ACC112 (cell line): ENCODE measurements at regions not wholly inside any gene's neighbourhood (a gene's known extent, or its start where the extent isn't known, plus 50 kb on each side); places are given as distances from the start of the nearest gene placed in this dataset.

Experiments
- H2AFZ ChIP-seq: fragments of 200-600 bp; sonication (generic); one replicate; pipeline ENCODE4 v1.6.0; 2017; ENCODE audit warnings: antibody characterized with exemption, low read length; ENCODE audit not compliant: unreplicated experiment
- H3K27ac ChIP-seq: fragments of 200-600 bp; sonication (generic); 2 replicates; pipeline ENCODE4 v1.5.1; 2014; ENCODE audit warnings: low read depth, mild to moderate bottlenecking, antibody characterized with exemption, low read length, moderate library complexity
- H3K27me3 ChIP-seq: fragments of 200-600 bp; sonication (generic); 2 replicates; pipeline ENCODE4 v1.6.1; 2014; ENCODE audit warnings: mild to moderate bottlenecking, antibody characterized with exemption, low read length, moderate library complexity, mixed read lengths; ENCODE audit not compliant: insufficient read depth
- H3K36me3 ChIP-seq: fragments of 200-600 bp; sonication (generic); 2 replicates; pipeline ENCODE4 v1.6.1; 2016; ENCODE audit warnings: mild to moderate bottlenecking, antibody characterized with exemption, low read length, moderate library complexity, mixed read lengths; ENCODE audit not compliant: insufficient read depth
- H3K4me1 ChIP-seq: fragments of 200-600 bp; sonication (generic); one replicate; pipeline ENCODE4 v1.6.1; 2016; ENCODE audit warnings: low read length, mixed read lengths; ENCODE audit not compliant: insufficient read depth, unreplicated experiment, control insufficient read depth
- H3K4me3 ChIP-seq: fragments of 200-600 bp; sonication (generic); 2 replicates; pipeline ENCODE4 v1.5.1; 2014; ENCODE audit warnings: mild to moderate bottlenecking, low read depth, low read length
- H3K79me2 ChIP-seq: fragments of 200-600 bp; sonication (generic); one replicate; pipeline ENCODE4 v1.6.0; 2016; ENCODE audit warnings: low read length; ENCODE audit not compliant: control insufficient read depth, unreplicated experiment, insufficient read depth

GRCh38 chr16:59290718-59291117, 556.6 kb upstream of the GOT2 start:
- no peaks in the 10 kb centered on the region for H3K27me3 ChIP-seq
- no peak overlapping the region for H3K27ac ChIP-seq
- no peaks in the 10 kb centered on the region for H3K36me3 ChIP-seq
- no peaks in the 10 kb centered on the region for H3K79me2 ChIP-seq
- H2AFZ ChIP-seq: no peak overlapping the region
- no peaks in the 10 kb centered on the region for H3K4me1 ChIP-seq
- H3K4me3 ChIP-seq: no peak overlapping the region

- Histone ChIP-seq H2AFZ (no peak overlapping the region), H3K4me3 (no peak overlapping the region), H3K79me2 (no peaks in the 10 kb centered on the region), H3K36me3 (no peaks in the 10 kb centered on the region), H3K27ac (no peak overlapping the region), H3K27me3 (no peaks in the 10 kb centered on the region), H3K4me1 (no peaks in the 10 kb centered on the region)
Measured at GRCh38 chr16:59289151-59289550, 555.0 kb upstream of the GOT2 start.

- no peaks in the 10 kb centered on the region for H3K79me2 ChIP-seq
- H3K4me3 ChIP-seq: no peak overlapping the region
- H3K27ac ChIP-seq: no peak overlapping the region
- H2AFZ ChIP-seq: no peak overlapping the region
- H3K27me3 ChIP-seq: no peaks in the 10 kb centered on the region
- no peaks in the 10 kb centered on the region for H3K4me1 ChIP-seq
- no peaks in the 10 kb centered on the region for H3K36me3 ChIP-seq
Measured at GRCh38 chr16:59274141-59274540, 540.0 kb upstream of the GOT2 start.

- no peak overlapping the region for H3K27ac ChIP-seq
- no peaks in the 10 kb centered on the region for H3K27me3 ChIP-seq
- H3K36me3 ChIP-seq: no peaks in the 10 kb centered on the region
- H3K4me1 ChIP-seq: no peaks in the 10 kb centered on the region
- H2AFZ ChIP-seq: no peak overlapping the region
- H3K4me3 ChIP-seq: no peak overlapping the region
- H3K79me2 ChIP-seq: no peaks in the 10 kb centered on the region
Measured at GRCh38 chr16:59263955-59264354, 529.8 kb upstream of the GOT2 start.

GRCh38 chr16:59260892-59261291, 526.8 kb upstream of the GOT2 start:
- Histone ChIP-seq H3K27me3 (no peaks in the 10 kb centered on the region), H3K36me3 (no peaks in the 10 kb centered on the region), H2AFZ (no peak overlapping the region), H3K4me3 (no peak overlapping the region), H3K4me1 (no peaks in the 10 kb centered on the region), H3K27ac (no peak overlapping the region), H3K79me2 (no peaks in the 10 kb centered on the region)

GRCh38 chr16:59259950-59260319, 525.8 kb upstream of the GOT2 start:
- H3K27ac ChIP-seq: no peak overlapping the region
- H3K36me3 ChIP-seq: no peaks in the 10 kb centered on the region
- H3K4me1 ChIP-seq: no peaks in the 10 kb centered on the region

GRCh38 chr16:59259074-59259949, 525.2 kb upstream of the GOT2 start:
- Histone ChIP-seq H3K27me3 (no peaks in the 10 kb centered on the region), H2AFZ (no peak overlapping the region), H3K27ac (no peak overlapping the region), H3K79me2 (no peaks in the 10 kb centered on the region), H3K36me3 (no peaks in the 10 kb centered on the region), H3K4me1 (no peaks in the 10 kb centered on the region), H3K4me3 (no peak overlapping the region)

More at GRCh38 chr16:59259950-59260319, 525.8 kb upstream of the GOT2 start:
- Histone ChIP-seq H3K27me3 (no peaks in the 10 kb centered on the region), H2AFZ (no peak overlapping the region), H3K79me2 (no peaks in the 10 kb centered on the region), H3K4me3 (no peak overlapping the region)

GRCh38 chr16:59252317-59252716, 518.2 kb upstream of the GOT2 start:
- Histone ChIP-seq H3K79me2 (no peaks in the 10 kb centered on the region), H3K4me3 (no peak overlapping the region), H2AFZ (no peak overlapping the region), H3K4me1 (no peaks in the 10 kb centered on the region), H3K27ac (no peak overlapping the region), H3K27me3 (no peaks in the 10 kb centered on the region), H3K36me3 (no peaks in the 10 kb centered on the region)

- no peak overlapping the region for H2AFZ ChIP-seq
- no peaks in the 10 kb centered on the region for H3K36me3 ChIP-seq
- no peaks in the 10 kb centered on the region for H3K27me3 ChIP-seq
- H3K4me1 ChIP-seq: no peaks in the 10 kb centered on the region
- H3K79me2 ChIP-seq: no peaks in the 10 kb centered on the region
- H3K4me3 ChIP-seq: no peak overlapping the region
- H3K27ac ChIP-seq: no peak overlapping the region
Measured at GRCh38 chr16:59249011-59249410, 514.9 kb upstream of the GOT2 start.

GRCh38 chr16:59242556-59242955, 508.4 kb upstream of the GOT2 start:
- Histone ChIP-seq H3K27ac (no peak overlapping the region), H3K36me3 (no peaks in the 10 kb centered on the region), H3K4me1 (no peaks in the 10 kb centered on the region), H3K79me2 (no peaks in the 10 kb centered on the region), H3K27me3 (no peaks in the 10 kb centered on the region), H3K4me3 (no peak overlapping the region), H2AFZ (no peak overlapping the region)

GRCh38 chr16:59238246-59238645, 504.1 kb upstream of the GOT2 start:
- no peaks in the 10 kb centered on the region for H3K4me1 ChIP-seq
- no peaks in the 10 kb centered on the region for H3K36me3 ChIP-seq
- no peak overlapping the region for H3K27ac ChIP-seq
- no peak overlapping the region for H2AFZ ChIP-seq
- no peak overlapping the region for H3K4me3 ChIP-seq
- no peaks in the 10 kb centered on the region for H3K79me2 ChIP-seq
- no peaks in the 10 kb centered on the region for H3K27me3 ChIP-seq
